Stomach (tissue), 8 donors: ENCODE measurements at regions not wholly inside any gene's neighbourhood (a gene's known extent, or its start where the extent isn't known, plus 50 kb on each side); places are given as distances from the start of the nearest gene placed in this dataset.

Experiments
- DNase-seq, 2 donors: peaks; one replicate each; pipeline versions ENCODE4 v3.0.0 to v3.0.0-alpha.2; 2013 to 2019
- H3K27ac ChIP-seq, 5 donors: fragments of 200-600 bp in 4 of 5; sonication (generic) in 4 of 5; one replicate each; pipeline ENCODE4 v1.5.1; 2013 to 2019; ENCODE audit warnings: mild to moderate bottlenecking in 1 of 5, moderate library complexity in 1 of 5
- H3K27me3 ChIP-seq, 3 donors: fragments of 200-600 bp; sonication (generic); one replicate each; pipeline ENCODE4 v1.5.1; 2017 to 2019; ENCODE audit warnings: mixed run types in 1 of 3
- H3K36me3 ChIP-seq, 4 donors: fragments of 200-600 bp; sonication (generic); 1 replicate in 3 of 4; 2 replicates in 1 of 4; pipeline ENCODE4 v1.5.1; 2016 to 2019
- H3K4me1 ChIP-seq, 4 donors: fragments of 200-600 bp; sonication (generic); one replicate each; pipeline ENCODE4 v1.5.1; 2016 to 2019
- H3K4me3 ChIP-seq, 4 donors: fragments of 200-600 bp; sonication (generic) in 3 of 4; one replicate each; pipeline ENCODE4 v1.5.1; 2016 to 2019; ENCODE audit warnings: mild to moderate bottlenecking in 1 of 4
- H3K9me3 ChIP-seq, 4 donors: fragments of 200-600 bp; sonication (generic); one replicate each; pipeline ENCODE4 v1.5.1; 2016 to 2019
- CTCF ChIP-seq, 7 experiments: fragments of 450-650 bp in 4 of 7; fragments of 200-600 bp in 3 of 7; sonication (generic) in 3 of 7; IDR thresholded peaks; one replicate each; pipeline ENCODE4 v1.5.1; 2016 to 2019; ENCODE audit warnings: antibody characterized with exemption in 7 of 7, control low read depth in 2 of 7, mild to moderate bottlenecking in 1 of 7
- EP300 ChIP-seq: sonication (generic); formaldehyde crosslinking; IDR thresholded peaks from one replicate; pipeline ENCODE4 v1.6.1; 2017; ENCODE audit warnings: antibody characterized with exemption
- POLR2A ChIP-seq, 4 donors: fragments of 450-650 bp; IDR thresholded peaks; one replicate each; pipeline ENCODE4 v1.6.1; 2016; ENCODE audit warnings: antibody characterized with exemption in 4 of 4, control low read depth in 2 of 4, mild to moderate bottlenecking in 1 of 4, moderate library complexity in 1 of 4
- POLR2AphosphoS5 ChIP-seq, 3 donors: sonication (generic); formaldehyde crosslinking; IDR thresholded peaks; one replicate each; pipeline ENCODE4 v1.6.1; 2016; ENCODE audit warnings: antibody characterized with exemption in 3 of 3
- WGBS, 5 donors: extraction: QIAGEN DNeasy Blood & Tissue Kit in 3 of 5; methylation state at CpG; one replicate each; pipeline versions ENCODE4 v1.1.5 to v1.1.7; 2013 to 2018; 5-methylcytosine and 5-hydroxymethylcytosine counted together
- intact Hi-C: fragments of 100-400 bp; cut with DNase I; formaldehyde crosslinking; loops from one replicate; pipeline ENCODE4 v1.15.1; 2023; ENCODE audit warnings: low total_unique reads
- donor health status: healthy with polysubstance abuse.
- donor health status: Bipolar disorder and iron deficiency.
- donor health status: healthy.

GRCh38 chr5:2677689-2678088 is 73.8 kb downstream of the IRX2 start:
- H3K9me3 ChIP-seq: no peaks in the 10 kb centered on the region
- DNase-seq: no peak
- H3K4me3 ChIP-seq: no peak overlapping the region
- peaks cover 0 to 3% (median 0%) of the 10 kb centered on the region in 3 donors for H3K27me3 ChIP-seq
- TF ChIP-seq POLR2AphosphoS5 (IDR thresholded peaks at IDR 0.05) (no peak), EP300 (no peak)
- 76 to 90% (median 84%) methylated on average over 2 of the region's 2 CpGs for WGBS, 5 donors
- no peaks in the 10 kb centered on the region for H3K4me1 ChIP-seq
- H3K36me3 ChIP-seq: no peaks in the 10 kb centered on the region
- H3K27ac ChIP-seq: no peak overlapping the region
- intact Hi-C loops: no loop called here

DNA sequence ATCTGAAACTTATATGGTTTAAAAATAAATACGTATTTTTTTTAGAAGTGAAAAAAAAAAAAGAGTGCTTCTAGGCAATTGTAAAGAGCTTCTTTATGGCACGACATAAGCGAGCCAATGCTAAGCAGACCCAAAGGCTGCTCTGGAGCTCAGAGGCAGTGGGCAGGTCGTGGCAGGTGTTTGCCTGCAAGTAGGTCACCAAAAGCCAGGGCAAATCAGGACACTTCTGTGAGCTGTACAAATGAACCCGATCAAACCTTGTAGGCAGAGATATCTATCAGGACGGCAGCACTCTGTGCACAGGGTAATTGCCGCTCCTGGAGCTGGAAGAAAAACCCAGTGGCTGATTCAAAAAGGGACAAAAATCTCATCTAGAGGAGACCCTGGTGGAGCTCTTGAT is 75.9 kb downstream of the IRX2 start:
- H3K4me1 ChIP-seq: no peaks in the 10 kb centered on the region
- no peaks in the 10 kb centered on the region for H3K36me3 ChIP-seq
- intact Hi-C loops: no loop called here
- WGBS, 5 donors: 45 to 66% (median 61%) methylated on average over 7 of the region's 7 CpGs
- TF ChIP-seq POLR2A (IDR thresholded peaks at IDR 0.05) (no peak), POLR2AphosphoS5 (IDR thresholded peaks at IDR 0.05) (no peak), EP300 (no peak), CTCF (IDR thresholded peaks at IDR 0.05) (no peak)
- no peak for DNase-seq
- H3K27me3 ChIP-seq: peaks cover 0 to 11% (median 0%) of the 10 kb centered on the region in 3 donors
- H3K27ac ChIP-seq: no peak overlapping the region
- H3K4me3 ChIP-seq: no peak overlapping the region
- no peaks in the 10 kb centered on the region for H3K9me3 ChIP-seq

DNA sequence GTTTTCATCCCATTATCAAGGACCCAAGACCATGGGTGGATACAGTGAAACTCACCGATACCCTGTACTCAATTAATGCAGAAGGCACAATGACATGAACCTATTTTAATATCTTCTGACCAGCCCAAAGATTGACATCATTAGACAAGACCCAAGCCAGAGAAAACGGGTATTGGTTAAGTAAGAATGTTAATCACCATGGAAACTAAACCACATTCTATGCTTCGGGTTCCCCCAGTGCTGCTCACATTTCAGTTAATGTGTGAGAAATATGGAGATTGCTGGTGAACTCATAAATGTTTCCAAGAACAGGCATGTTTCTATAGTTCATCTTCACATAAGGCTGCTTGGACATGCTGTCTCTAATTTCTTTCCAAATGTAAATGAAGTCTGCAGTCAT is 77.0 kb downstream of the IRX2 start:
- WGBS, 5 donors: 77 to 81% (median 79%) methylated on average over 3 of the region's 3 CpGs
- no peaks in the 10 kb centered on the region for H3K9me3 ChIP-seq
- H3K27ac ChIP-seq: no peak overlapping the region
- TF ChIP-seq POLR2AphosphoS5 (IDR thresholded peaks at IDR 0.05) (no peak), EP300 (no peak), CTCF (IDR thresholded peaks at IDR 0.05) (no peak), POLR2A (IDR thresholded peaks at IDR 0.05) (no peak)
- intact Hi-C loops: no loop called here
- H3K4me1 ChIP-seq: no peaks in the 10 kb centered on the region
- peaks cover 0 to 11% (median 0%) of the 10 kb centered on the region in 3 donors for H3K27me3 ChIP-seq
- no peak for DNase-seq
- no peaks in the 10 kb centered on the region for H3K36me3 ChIP-seq
- no peak overlapping the region for H3K4me3 ChIP-seq

- WGBS, 5 donors: 65 to 75% (median 68%) methylated on average over 12 to 14 of the region's 14 CpGs
- Histone ChIP-seq H3K4me3 (no peak overlapping the region), H3K27ac (no peak overlapping the region), H3K9me3 (no peaks in the 10 kb centered on the region), H3K27me3 (peaks cover 0 to 8% (median 0%) of the 10 kb centered on the region in 3 donors), H3K36me3 (no peaks in the 10 kb centered on the region), H3K4me1 (no peaks in the 10 kb centered on the region)
- DNase-seq: no peak
- intact Hi-C loops: no loop called here
- TF ChIP-seq POLR2A (IDR thresholded peaks at IDR 0.05): no peak
- no peak for TF ChIP-seq CTCF (IDR thresholded peaks at IDR 0.05)
- TF ChIP-seq POLR2AphosphoS5 (IDR thresholded peaks at IDR 0.05): no peak
- no peak for TF ChIP-seq EP300
Measured at GRCh38 chr5:2670940-2671339, 80.5 kb downstream of the IRX2 start.

- no peak for DNase-seq
- H3K27me3 ChIP-seq: peaks cover 0 to 7% (median 0%) of the 10 kb centered on the region in 3 donors
- H3K27ac ChIP-seq: no peak overlapping the region
- H3K36me3 ChIP-seq: no peaks in the 10 kb centered on the region
- WGBS, 5 donors: 81 to 84% (median 82%) methylated on average over 12 to 16 of the region's 16 CpGs
- no peaks in the 10 kb centered on the region for H3K4me1 ChIP-seq
- TF ChIP-seq EP300: no peak
- TF ChIP-seq POLR2A (IDR thresholded peaks at IDR 0.05): no peak
- intact Hi-C loops: no loop called here
- no peak overlapping the region for H3K4me3 ChIP-seq
- H3K9me3 ChIP-seq: no peaks in the 10 kb centered on the region
Measured at GRCh38 chr5:2669913-2670312, 81.6 kb downstream of the IRX2 start.
